ENCODE measurements at regions not wholly inside any gene's neighbourhood (a gene's known extent, or its start where the extent isn't known, plus 50 kb on each side); places are given as distances from the start of the nearest gene placed in this dataset. TPM values are rescaled to one million over a fixed set of nuclear protein-coding genes. Genes with fewer than 3 reads are reported as not detected.

Small RNA genes in the stretch of these regions (small RNA-seq; reads per million reads assigned to genes)
- gene RNU6-812P (ENCODE audit: insufficient read depth) (not detected), gene RNU6-827P (ENCODE audit: insufficient read depth) (not detected)
